Sigmoid colon (tissue), 6 donors: ENCODE measurements at regions not wholly inside any gene's neighbourhood (a gene's known extent, or its start where the extent isn't known, plus 50 kb on each side); places are given as distances from the start of the nearest gene placed in this dataset.

Experiments used
- DNase-seq: peaks from one replicate; pipeline ENCODE4 v3.0.0-alpha.2; 2019
- H3K27ac ChIP-seq, 4 donors: fragments of 200-600 bp; sonication (generic); one replicate each; pipeline ENCODE4 v1.5.1; 2016 to 2019; ENCODE audit warnings: mild to moderate bottlenecking in 1 of 4
- H3K27me3 ChIP-seq, 3 donors: fragments of 200-600 bp; sonication (generic); one replicate each; pipeline ENCODE4 v1.5.1; 2019; ENCODE audit warnings: mild to moderate bottlenecking in 1 of 3
- H3K36me3 ChIP-seq, 4 donors: fragments of 200-600 bp; sonication (generic); one replicate each; pipeline ENCODE4 v1.5.1; 2016 to 2019
- H3K4me1 ChIP-seq, 4 donors: fragments of 200-600 bp; sonication (generic); one replicate each; pipeline ENCODE4 v1.5.1; 2017 to 2019
- H3K4me3 ChIP-seq, 4 donors: fragments of 200-600 bp; sonication (generic); one replicate each; pipeline ENCODE4 v1.5.1; 2017 to 2019; ENCODE audit warnings: mild to moderate bottlenecking in 2 of 4, moderate library complexity in 1 of 4
- H3K9me3 ChIP-seq, 4 donors: fragments of 200-600 bp in 3 of 4; sonication (generic) in 3 of 4; one replicate each; pipeline versions ENCODE4 v1.5.1 to v1.6.1; 2013 to 2019
- EP300 ChIP-seq, 4 donors: sonication (generic); formaldehyde crosslinking; IDR thresholded peaks; one replicate each; pipeline ENCODE4 v1.6.1; 2017; ENCODE audit warnings: antibody characterized with exemption in 4 of 4
- POLR2A ChIP-seq, 2 donors: fragments of 450-650 bp; IDR thresholded peaks; one replicate each; pipeline ENCODE4 v1.6.1; 2016; ENCODE audit warnings: antibody characterized with exemption in 2 of 2, mild to moderate bottlenecking in 2 of 2, moderate library complexity in 2 of 2
- POLR2AphosphoS5 ChIP-seq, 4 donors: sonication (generic); formaldehyde crosslinking; IDR thresholded peaks; one replicate each; pipeline ENCODE4 v1.6.1; 2017; ENCODE audit warnings: antibody characterized with exemption in 4 of 4
- WGBS, 2 donors: extraction: QIAGEN DNeasy Blood & Tissue Kit; methylation state at CpG; one replicate each; pipeline ENCODE4 v1.1.7; 2013; 5-methylcytosine and 5-hydroxymethylcytosine counted together
- intact Hi-C: fragments of 100-400 bp; cut with DNase I; formaldehyde crosslinking; loops from one replicate; pipeline ENCODE4 v1.15.1; 2023
- TF ChIP-seq, protein P1 (sequence below), 4 experiments: fragments of 450-650 bp in 3 of 4; fragments of 200-600 bp in 1 of 4; IDR thresholded peaks; one replicate each; pipeline ENCODE4 v1.5.1; 2016 to 2019; ENCODE audit warnings: antibody characterized with exemption in 4 of 4, mild to moderate bottlenecking in 3 of 4, moderate library complexity in 2 of 4
- donor health status: healthy with polysubstance abuse.
- donor health status: healthy.

DNA sequence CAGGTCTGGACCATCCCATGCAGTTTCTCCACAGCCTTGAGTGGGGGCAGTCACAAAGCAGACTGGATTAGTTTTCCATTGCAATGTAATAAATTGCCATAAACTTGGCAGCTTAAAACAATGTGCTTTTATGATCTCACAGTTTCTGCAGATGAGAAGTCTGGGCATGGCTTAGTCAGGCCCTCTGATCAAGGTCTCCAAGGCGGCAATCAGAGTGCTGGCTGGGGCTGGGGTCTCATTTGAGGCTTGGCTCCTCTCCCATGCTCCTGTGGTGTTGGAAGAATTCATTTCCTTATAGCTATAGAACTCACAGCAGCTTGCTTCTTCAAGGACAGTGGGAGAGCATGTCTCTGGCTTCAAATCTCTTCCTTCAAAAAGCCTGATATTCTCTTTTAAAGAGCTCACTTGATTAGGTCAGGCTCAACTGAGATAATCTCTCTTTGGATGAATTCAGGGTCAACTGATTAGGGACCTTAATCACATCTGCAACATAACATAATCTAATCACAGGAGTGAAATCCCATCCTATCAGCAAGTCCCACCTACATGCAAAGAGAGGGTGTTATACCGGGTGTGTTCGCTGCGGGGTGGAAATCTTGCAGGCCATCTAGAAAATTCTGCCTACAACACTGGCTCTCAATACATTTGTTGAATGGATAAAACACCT is 77.4 kb upstream of the SULF2 start:
- Histone ChIP-seq H3K27ac (no peak overlapping the region), H3K4me3 (no peak overlapping the region), H3K9me3 (no peaks in the 10 kb centered on the region), H3K4me1 (peaks cover 0 to 9% (median 7%) of the 10 kb centered on the region in 4 donors), H3K36me3 (no peaks in the 10 kb centered on the region), H3K27me3 (no peaks in the 10 kb centered on the region)
- TF ChIP-seq EP300 (IDR thresholded peaks at IDR 0.05) (no peak), POLR2A (IDR thresholded peaks at IDR 0.05) (no peak), POLR2AphosphoS5 (IDR thresholded peaks at IDR 0.05) (no peak)
- TF ChIP-seq, protein P1, sequence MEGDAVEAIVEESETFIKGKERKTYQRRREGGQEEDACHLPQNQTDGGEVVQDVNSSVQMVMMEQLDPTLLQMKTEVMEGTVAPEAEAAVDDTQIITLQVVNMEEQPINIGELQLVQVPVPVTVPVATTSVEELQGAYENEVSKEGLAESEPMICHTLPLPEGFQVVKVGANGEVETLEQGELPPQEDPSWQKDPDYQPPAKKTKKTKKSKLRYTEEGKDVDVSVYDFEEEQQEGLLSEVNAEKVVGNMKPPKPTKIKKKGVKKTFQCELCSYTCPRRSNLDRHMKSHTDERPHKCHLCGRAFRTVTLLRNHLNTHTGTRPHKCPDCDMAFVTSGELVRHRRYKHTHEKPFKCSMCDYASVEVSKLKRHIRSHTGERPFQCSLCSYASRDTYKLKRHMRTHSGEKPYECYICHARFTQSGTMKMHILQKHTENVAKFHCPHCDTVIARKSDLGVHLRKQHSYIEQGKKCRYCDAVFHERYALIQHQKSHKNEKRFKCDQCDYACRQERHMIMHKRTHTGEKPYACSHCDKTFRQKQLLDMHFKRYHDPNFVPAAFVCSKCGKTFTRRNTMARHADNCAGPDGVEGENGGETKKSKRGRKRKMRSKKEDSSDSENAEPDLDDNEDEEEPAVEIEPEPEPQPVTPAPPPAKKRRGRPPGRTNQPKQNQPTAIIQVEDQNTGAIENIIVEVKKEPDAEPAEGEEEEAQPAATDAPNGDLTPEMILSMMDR (IDR thresholded peaks at IDR 0.05) = no peak
- WGBS, 2 donors = 74 to 88% methylated on average over 4 of the region's 4 CpGs
- intact Hi-C loops = no loop called here
- no peak for DNase-seq

DNA sequence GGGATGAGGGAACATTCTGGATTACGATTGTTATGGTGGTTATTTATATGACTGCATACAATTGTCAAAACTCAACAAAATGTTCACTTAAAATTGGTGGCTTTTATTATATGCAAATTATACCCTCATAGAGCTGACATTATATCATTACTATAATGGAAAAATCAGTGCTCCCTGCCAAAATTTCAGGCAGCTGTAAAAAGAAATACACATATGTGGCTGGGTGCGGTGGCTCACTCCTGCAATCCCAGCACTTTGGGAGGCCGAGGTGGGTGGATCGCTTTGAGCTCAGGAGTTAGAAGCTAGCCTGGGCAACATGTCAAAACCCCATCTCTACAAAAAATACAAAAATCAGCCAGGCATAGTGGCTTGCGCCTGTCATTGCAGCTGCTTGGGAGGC is 75.8 kb upstream of the SULF2 start:
- TF ChIP-seq, protein P1 (IDR thresholded peaks at IDR 0.05) = no peak
- intact Hi-C loops = no loop called here
- Histone ChIP-seq H3K9me3 (no peaks in the 10 kb centered on the region), H3K4me1 (peaks cover 0 to 18% (median 16%) of the 10 kb centered on the region in 4 donors), H3K36me3 (no peaks in the 10 kb centered on the region), H3K4me3 (no peak overlapping the region), H3K27ac (no peak overlapping the region), H3K27me3 (no peaks in the 10 kb centered on the region)
- DNase-seq = no peak
- 83 to 90% methylated on average over 5 of the region's 5 CpGs for WGBS, 2 donors

DNA sequence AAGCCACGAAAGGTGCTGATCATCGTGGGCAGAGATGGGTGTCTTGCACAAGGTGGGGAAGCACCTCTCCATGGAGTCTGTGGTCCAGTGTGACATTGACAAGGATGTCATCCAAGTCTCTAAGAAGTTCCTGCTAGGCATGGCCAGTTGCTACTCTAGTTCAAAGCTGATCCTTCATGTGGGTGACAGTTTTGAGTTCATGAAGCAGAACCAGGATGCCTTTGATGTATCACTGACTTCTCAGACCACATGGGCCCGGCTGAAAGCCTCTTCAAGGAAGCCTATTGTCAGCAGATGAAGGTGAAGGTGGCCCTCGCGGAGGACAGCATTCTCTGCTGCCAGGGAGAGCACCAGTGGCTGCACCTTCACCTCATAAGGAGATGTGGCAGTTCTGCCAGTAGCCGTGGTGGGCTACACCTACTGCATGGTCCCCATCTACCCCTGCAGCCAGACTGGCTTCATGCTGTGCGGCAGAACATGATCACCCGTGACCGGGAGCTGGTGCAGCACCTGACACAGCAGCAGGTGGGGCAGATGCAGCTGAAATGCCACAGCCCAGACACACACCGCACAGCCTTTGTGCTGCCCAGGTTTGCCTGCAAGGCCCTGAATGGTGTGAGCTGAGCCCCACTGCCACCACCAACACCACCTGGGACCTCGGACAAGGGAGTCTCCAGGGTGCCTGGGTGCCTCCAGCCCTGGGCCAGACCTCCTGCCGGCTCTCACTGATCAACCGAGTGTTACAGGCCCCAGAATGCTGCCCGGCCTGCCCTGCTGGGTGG is 75.0 kb upstream of the SULF2 start:
- Histone ChIP-seq H3K9me3 (no peaks in the 10 kb centered on the region), H3K27me3 (no peaks in the 10 kb centered on the region), H3K36me3 (no peaks in the 10 kb centered on the region), H3K4me3 (no peak overlapping the region), H3K27ac (no peak overlapping the region), H3K4me1 (peaks cover 0 to 18% (median 16%) of the 10 kb centered on the region in 4 donors)
- DNase-seq = no peak
- no peak for TF ChIP-seq POLR2AphosphoS5 (IDR thresholded peaks at IDR 0.05)
- TF ChIP-seq, protein P1 (IDR thresholded peaks at IDR 0.05) = no peak
- no peak for TF ChIP-seq POLR2A (IDR thresholded peaks at IDR 0.05)
- TF ChIP-seq EP300 (IDR thresholded peaks at IDR 0.05) = no peak
- 85 to 86% methylated on average over 14 of the region's 14 CpGs for WGBS, 2 donors
- intact Hi-C loops = no loop called here

DNA sequence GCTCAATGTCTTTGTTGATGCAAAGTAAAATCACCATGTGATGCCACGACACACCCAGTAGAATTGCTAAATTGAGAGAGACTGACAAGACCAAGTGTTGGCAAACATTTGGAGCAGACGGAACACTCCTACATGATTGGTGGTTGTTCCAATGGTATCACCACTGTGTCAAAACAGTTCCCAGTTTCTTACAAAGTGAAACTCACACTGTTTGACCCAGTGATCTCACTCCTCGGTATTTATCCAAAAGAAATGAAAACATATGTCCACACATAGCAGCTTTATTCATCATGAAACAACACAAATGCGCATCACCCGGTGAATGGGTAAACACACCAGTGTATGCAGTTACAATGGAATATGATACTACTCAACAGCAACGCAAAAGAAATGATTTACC is 74.0 kb upstream of the SULF2 start:
- Histone ChIP-seq H3K36me3 (no peaks in the 10 kb centered on the region), H3K27ac (peak overlapping the region in 1 of 4 donors; percentile 62), H3K4me1 (peaks cover 0 to 18% (median 16%) of the 10 kb centered on the region in 4 donors), H3K9me3 (no peaks in the 10 kb centered on the region), H3K27me3 (no peaks in the 10 kb centered on the region), H3K4me3 (no peak overlapping the region)
- no peak for DNase-seq
- intact Hi-C loops = loop anchor here (5.0 kb wide), 1 partner anchor 72 kb away; the partner anchor contains the start of gene SULF2
- no peak for TF ChIP-seq POLR2AphosphoS5 (IDR thresholded peaks at IDR 0.05)
- 84 to 90% methylated on average over 6 of the region's 6 CpGs for WGBS, 2 donors
